ENCODE measurements at regions not wholly inside any gene's neighbourhood (a gene's known extent, or its start where the extent isn't known, plus 50 kb on each side); places are given as distances from the start of the nearest gene placed in this dataset.

- H3K4me3 ChIP-seq (ENCODE audit: insufficient read depth, low read depth, low read length, poor library complexity, severe bottlenecking), result no peak overlapping the region
- H3K27me3 ChIP-seq (replicated peaks; ENCODE audit: control insufficient read depth, insufficient read depth, low read length, poor library complexity, severe bottlenecking), result no peaks in the 10 kb centered on the region
- no peaks in the 10 kb centered on the region for H3K36me3 ChIP-seq (ENCODE audit: control insufficient read depth, insufficient read depth, low read length)
- DNase-seq, result no peak
- no peak overlapping the region for H3K27ac ChIP-seq (ENCODE audit: insufficient read depth, low read length, poor library complexity, severe bottlenecking)
- H3K4me1 ChIP-seq (ENCODE audit: control insufficient read depth, insufficient read depth, low read length, poor library complexity, severe bottlenecking), result no peaks in the 10 kb centered on the region
- no peaks in the 10 kb centered on the region for H3K9me3 ChIP-seq (ENCODE audit: control insufficient read depth, low read length)
Observed at GRCh38 chr14:37970696-37971095, 237.0 kb upstream of the SSTR1 start.

GRCh38 chr14:37972941-37973887, 234.5 kb upstream of the SSTR1 start:
- Histone ChIP-seq H3K27me3 (replicated peaks; ENCODE audit: control insufficient read depth, insufficient read depth, low read length, poor library complexity, severe bottlenecking) (no peaks in the 10 kb centered on the region), H3K36me3 (ENCODE audit: control insufficient read depth, insufficient read depth, low read length) (no peaks in the 10 kb centered on the region), H3K4me3 (ENCODE audit: insufficient read depth, low read depth, low read length, poor library complexity, severe bottlenecking) (no peak overlapping the region), H3K27ac (ENCODE audit: insufficient read depth, low read length, poor library complexity, severe bottlenecking) (no peak overlapping the region), H3K4me1 (ENCODE audit: control insufficient read depth, insufficient read depth, low read length, poor library complexity, severe bottlenecking) (no peaks in the 10 kb centered on the region), H3K9me3 (ENCODE audit: control insufficient read depth, low read length) (no peaks in the 10 kb centered on the region)
- DNase-seq, result no peak

- no peaks in the 10 kb centered on the region for H3K4me1 ChIP-seq (ENCODE audit: control insufficient read depth, insufficient read depth, low read length, poor library complexity, severe bottlenecking)
- H3K27ac ChIP-seq (ENCODE audit: insufficient read depth, low read length, poor library complexity, severe bottlenecking), result no peak overlapping the region
- no peaks in the 10 kb centered on the region for H3K27me3 ChIP-seq (replicated peaks; ENCODE audit: control insufficient read depth, insufficient read depth, low read length, poor library complexity, severe bottlenecking)
- no peak for DNase-seq
- H3K36me3 ChIP-seq (ENCODE audit: control insufficient read depth, insufficient read depth, low read length), result no peaks in the 10 kb centered on the region
- H3K4me3 ChIP-seq (ENCODE audit: insufficient read depth, low read depth, low read length, poor library complexity, severe bottlenecking), result no peak overlapping the region
- no peaks in the 10 kb centered on the region for H3K9me3 ChIP-seq (ENCODE audit: control insufficient read depth, low read length)
Observed at GRCh38 chr14:37974421-37974820, 233.3 kb upstream of the SSTR1 start.

- H3K4me3 ChIP-seq (ENCODE audit: insufficient read depth, low read depth, low read length, poor library complexity, severe bottlenecking), result no peak overlapping the region
- no peak overlapping the region for H3K27ac ChIP-seq (ENCODE audit: insufficient read depth, low read length, poor library complexity, severe bottlenecking)
- DNase-seq, result no peak
- H3K4me1 ChIP-seq (ENCODE audit: control insufficient read depth, insufficient read depth, low read length, poor library complexity, severe bottlenecking), result no peaks in the 10 kb centered on the region
- no peaks in the 10 kb centered on the region for H3K36me3 ChIP-seq (ENCODE audit: control insufficient read depth, insufficient read depth, low read length)
- H3K9me3 ChIP-seq (ENCODE audit: control insufficient read depth, low read length), result no peaks in the 10 kb centered on the region
- H3K27me3 ChIP-seq (replicated peaks; ENCODE audit: control insufficient read depth, insufficient read depth, low read length, poor library complexity, severe bottlenecking), result no peaks in the 10 kb centered on the region
Observed at GRCh38 chr14:37977481-37977880, 230.2 kb upstream of the SSTR1 start.

- Histone ChIP-seq H3K9me3 (ENCODE audit: control insufficient read depth, low read length) (no peaks in the 10 kb centered on the region), H3K27me3 (replicated peaks; ENCODE audit: control insufficient read depth, insufficient read depth, low read length, poor library complexity, severe bottlenecking) (no peaks in the 10 kb centered on the region), H3K4me1 (ENCODE audit: control insufficient read depth, insufficient read depth, low read length, poor library complexity, severe bottlenecking) (no peaks in the 10 kb centered on the region), H3K36me3 (ENCODE audit: control insufficient read depth, insufficient read depth, low read length) (no peaks in the 10 kb centered on the region), H3K27ac (ENCODE audit: insufficient read depth, low read length, poor library complexity, severe bottlenecking) (no peak overlapping the region), H3K4me3 (ENCODE audit: insufficient read depth, low read depth, low read length, poor library complexity, severe bottlenecking) (no peak overlapping the region)
- DNase-seq, result peak in 2 of 3 donors; percentile 12 to 26
Observed at GRCh38 chr14:37985826-37986470, 221.8 kb upstream of the SSTR1 start.

GRCh38 chr14:37988472-37988871, 219.2 kb upstream of the SSTR1 start:
- Histone ChIP-seq H3K27me3 (replicated peaks; ENCODE audit: control insufficient read depth, insufficient read depth, low read length, poor library complexity, severe bottlenecking) (no peaks in the 10 kb centered on the region), H3K4me1 (ENCODE audit: control insufficient read depth, insufficient read depth, low read length, poor library complexity, severe bottlenecking) (no peaks in the 10 kb centered on the region), H3K9me3 (ENCODE audit: control insufficient read depth, low read length) (no peaks in the 10 kb centered on the region), H3K27ac (ENCODE audit: insufficient read depth, low read length, poor library complexity, severe bottlenecking) (no peak overlapping the region), H3K36me3 (ENCODE audit: control insufficient read depth, insufficient read depth, low read length) (no peaks in the 10 kb centered on the region), H3K4me3 (ENCODE audit: insufficient read depth, low read depth, low read length, poor library complexity, severe bottlenecking) (no peak overlapping the region)
- DNase-seq, result no peak

- Histone ChIP-seq H3K9me3 (ENCODE audit: control insufficient read depth, low read length) (no peaks in the 10 kb centered on the region), H3K27me3 (replicated peaks; ENCODE audit: control insufficient read depth, insufficient read depth, low read length, poor library complexity, severe bottlenecking) (no peaks in the 10 kb centered on the region), H3K36me3 (ENCODE audit: control insufficient read depth, insufficient read depth, low read length) (no peaks in the 10 kb centered on the region), H3K4me3 (ENCODE audit: insufficient read depth, low read depth, low read length, poor library complexity, severe bottlenecking) (no peak overlapping the region), H3K4me1 (ENCODE audit: control insufficient read depth, insufficient read depth, low read length, poor library complexity, severe bottlenecking) (no peaks in the 10 kb centered on the region), H3K27ac (ENCODE audit: insufficient read depth, low read length, poor library complexity, severe bottlenecking) (no peak overlapping the region)
- no peak for DNase-seq
Observed at GRCh38 chr14:37991027-37991426, 216.7 kb upstream of the SSTR1 start.

- Histone ChIP-seq H3K27me3 (replicated peaks; ENCODE audit: control insufficient read depth, insufficient read depth, low read length, poor library complexity, severe bottlenecking) (no peaks in the 10 kb centered on the region), H3K27ac (ENCODE audit: insufficient read depth, low read length, poor library complexity, severe bottlenecking) (no peak overlapping the region), H3K4me1 (ENCODE audit: control insufficient read depth, insufficient read depth, low read length, poor library complexity, severe bottlenecking) (no peaks in the 10 kb centered on the region), H3K4me3 (ENCODE audit: insufficient read depth, low read depth, low read length, poor library complexity, severe bottlenecking) (no peak overlapping the region), H3K36me3 (ENCODE audit: control insufficient read depth, insufficient read depth, low read length) (no peaks in the 10 kb centered on the region), H3K9me3 (ENCODE audit: control insufficient read depth, low read length) (no peaks in the 10 kb centered on the region)
- DNase-seq, result no peak
Observed at GRCh38 chr14:37992499-37992898, 215.2 kb upstream of the SSTR1 start.

GRCh38 chr14:37994846-37995372, 212.8 kb upstream of the SSTR1 start:
- no peaks in the 10 kb centered on the region for H3K36me3 ChIP-seq (ENCODE audit: control insufficient read depth, insufficient read depth, low read length)
- no peaks in the 10 kb centered on the region for H3K9me3 ChIP-seq (ENCODE audit: control insufficient read depth, low read length)
- no peaks in the 10 kb centered on the region for H3K4me1 ChIP-seq (ENCODE audit: control insufficient read depth, insufficient read depth, low read length, poor library complexity, severe bottlenecking)
- no peak for DNase-seq
- no peaks in the 10 kb centered on the region for H3K27me3 ChIP-seq (replicated peaks; ENCODE audit: control insufficient read depth, insufficient read depth, low read length, poor library complexity, severe bottlenecking)
- H3K4me3 ChIP-seq (ENCODE audit: insufficient read depth, low read depth, low read length, poor library complexity, severe bottlenecking), result no peak overlapping the region
- H3K27ac ChIP-seq (ENCODE audit: insufficient read depth, low read length, poor library complexity, severe bottlenecking), result no peak overlapping the region

- Histone ChIP-seq H3K9me3 (ENCODE audit: control insufficient read depth, low read length) (no peaks in the 10 kb centered on the region), H3K27ac (ENCODE audit: insufficient read depth, low read length, poor library complexity, severe bottlenecking) (no peak overlapping the region), H3K4me1 (ENCODE audit: control insufficient read depth, insufficient read depth, low read length, poor library complexity, severe bottlenecking) (no peaks in the 10 kb centered on the region), H3K27me3 (replicated peaks; ENCODE audit: control insufficient read depth, insufficient read depth, low read length, poor library complexity, severe bottlenecking) (no peaks in the 10 kb centered on the region), H3K36me3 (ENCODE audit: control insufficient read depth, insufficient read depth, low read length) (no peaks in the 10 kb centered on the region), H3K4me3 (ENCODE audit: insufficient read depth, low read depth, low read length, poor library complexity, severe bottlenecking) (no peak overlapping the region)
- no peak for DNase-seq
Observed at GRCh38 chr14:37997017-37997416, 210.7 kb upstream of the SSTR1 start.

Data from effector memory CD4-positive, alpha-beta T cell (primary cell).